B cell (primary cell): ENCODE measurements at regions not wholly inside any gene's neighbourhood (a gene's known extent, or its start where the extent isn't known, plus 50 kb on each side); places are given as distances from the start of the nearest gene placed in this dataset.

Source experiments
- ATAC-seq: fragments of 200-7000 bp; cut with Tn5 transposase; one replicate; pipeline ENCODE4 v1.10.0; 2021; ENCODE audit warnings: low read depth, mild to moderate bottlenecking, moderate number of reproducible peaks, moderate library complexity
- CTCF ChIA-PET: fragments of 350-600 bp; sonication (Branson Sonifier 250); formaldehyde crosslinking; loops from one replicate; lab custom pipeline; 2021; ENCODE audit warnings: antibody characterized with exemption, inconsistent platforms; lab: Charles Lee
- POLR2A ChIA-PET: fragments of 350-600 bp; sonication (Branson Sonifier 250); formaldehyde crosslinking; loops from one replicate; lab custom pipeline; 2021; ENCODE audit warnings: antibody characterized with exemption; lab: Charles Lee
- DNase-seq: peaks from one replicate; pipeline ENCODE4 v3.0.0; 2013
- H2AFZ ChIP-seq: 2 replicates; pipeline ENCODE4 v1.6.1; 2012; ENCODE audit warnings: mild to moderate bottlenecking, low read depth, low read length; ENCODE audit not compliant: insufficient read depth, poor library complexity, severe bottlenecking
- H3K27ac ChIP-seq, 2 donors: 1 replicate in 1 of 2; 2 replicates in 1 of 2; pipeline ENCODE4 v1.5.1; 2012 to 2013; ENCODE audit warnings: low read length in 2 of 2, mild to moderate bottlenecking in 2 of 2, moderate library complexity in 1 of 2
- H3K27me3 ChIP-seq, 4 experiments: fragments of 200-600 bp in 1 of 4; sonication (generic) in 1 of 4; replicated peaks in 1 of 4; 1 replicate in 2 of 4; 2 replicates in 2 of 4; pipeline versions ENCODE4 v1.6.1 to v1.7.0; 2013 to 2016; ENCODE audit warnings: low read length in 3 of 4, mild to moderate bottlenecking in 2 of 4, mixed read lengths in 1 of 4, moderate library complexity in 1 of 4; ENCODE audit not compliant: insufficient read depth in 4 of 4, control insufficient read depth in 3 of 4; ENCODE audit errors: control extremely low read depth in 1 of 4
- H3K36me3 ChIP-seq, 2 experiments: replicated peaks in 1 of 2; 1 replicate in 1 of 2; 2 replicates in 1 of 2; pipeline versions ENCODE4 v1.6.1 to v1.7.1; 2013; ENCODE audit warnings: low read length in 1 of 2; ENCODE audit not compliant: insufficient read depth in 2 of 2, control insufficient read depth in 1 of 2; ENCODE audit errors: control extremely low read depth in 1 of 2, extremely low read depth in 1 of 2
- H3K4me1 ChIP-seq, 2 donors: fragments of 200-600 bp in 1 of 2; sonication (generic) in 1 of 2; 1 replicate in 1 of 2; 2 replicates in 1 of 2; pipeline versions ENCODE4 v1.5.1 to v1.6.1; 2013 to 2017; ENCODE audit warnings: low read length in 2 of 2; ENCODE audit not compliant: control insufficient read depth in 2 of 2, insufficient read depth in 2 of 2
- H3K4me2 ChIP-seq: replicated peaks from 2 replicates; pipeline ENCODE3; 2012; ENCODE audit warnings: mild to moderate bottlenecking, low read depth, low read length; ENCODE audit not compliant: poor library complexity, severe bottlenecking
- H3K4me3 ChIP-seq, 5 experiments: fragments of 200-600 bp in 1 of 5; sonication (generic) in 1 of 5; 1 replicate in 3 of 5; 2 replicates in 2 of 5; pipeline versions ENCODE4 v1.5.1 to v1.7.0; 2011 to 2016; ENCODE audit warnings: low read length in 4 of 5, mild to moderate bottlenecking in 4 of 5, low read depth in 2 of 5, control low read depth in 1 of 5, moderate library complexity in 1 of 5; ENCODE audit not compliant: insufficient read depth in 1 of 5; ENCODE audit errors: control extremely low read depth in 1 of 5, extremely low read depth in 1 of 5
- H3K79me2 ChIP-seq: fragments of 200-600 bp; sonication (generic); one replicate; pipeline ENCODE4 v1.6.0; 2016; ENCODE audit warnings: low read length; ENCODE audit not compliant: control insufficient read depth, insufficient read depth
- H3K9ac ChIP-seq: fragments of 200-600 bp; sonication (generic); 2 replicates; pipeline ENCODE4 v1.6.1; 2017; ENCODE audit warnings: mild to moderate bottlenecking, low read length, moderate library complexity
- H3K9me3 ChIP-seq, 3 donors: one replicate each; pipeline versions ENCODE4 v1.6.1 to v1.7.1; 2013; ENCODE audit warnings: low read length in 2 of 3; ENCODE audit not compliant: control insufficient read depth in 2 of 3, insufficient read depth in 1 of 3; ENCODE audit errors: control extremely low read depth in 1 of 3
- H4K20me1 ChIP-seq: 2 replicates; pipeline ENCODE4 v1.6.0; 2012; ENCODE audit warnings: mild to moderate bottlenecking, low read length; ENCODE audit not compliant: insufficient read depth, control insufficient read depth, poor library complexity, severe bottlenecking
- H3K27ac Mint-ChIP-seq: one replicate; pipeline ENCODE4 v1.8.0; 2021; ENCODE audit warnings: mixed read lengths
- H3K27me3 Mint-ChIP-seq: one replicate; pipeline ENCODE4 v1.8.0; 2021; ENCODE audit warnings: mixed read lengths
- H3K4me1 Mint-ChIP-seq: one replicate; pipeline ENCODE4 v1.8.0; 2021; ENCODE audit warnings: mixed read lengths
- H3K4me3 Mint-ChIP-seq: one replicate; pipeline ENCODE4 v1.8.0; 2021; ENCODE audit warnings: mixed read lengths
- H3K9me3 Mint-ChIP-seq: one replicate; pipeline ENCODE4 v1.8.0; 2022; ENCODE audit warnings: mixed read lengths; ENCODE audit not compliant: insufficient read depth
- CTCF ChIP-seq: fragments of 200-600 bp; IDR thresholded peaks from one replicate; pipeline ENCODE4 v1.8.0; 2022; ENCODE audit warnings: antibody characterized with exemption, mild to moderate bottlenecking
- EZH2 ChIP-seq: IDR thresholded peaks from 2 replicates; pipeline ENCODE4 v1.6.1; 2012; ENCODE audit warnings: borderline replicate concordance, low read depth, mild to moderate bottlenecking, moderate library complexity, low read length; ENCODE audit not compliant: insufficient read depth, poor library complexity, severe bottlenecking
- WGBS: methylation state at CpG from one replicate; pipeline ENCODE4 v1.1.5; 2013; ENCODE audit warnings: missing lambda C conversion rate; ENCODE audit not compliant: insufficient coverage; 5-methylcytosine and 5-hydroxymethylcytosine counted together
- intact Hi-C: fragments of 100-400 bp; cut with micrococcal nuclease; formaldehyde crosslinking; loops from one replicate; pipeline ENCODE4 v1.10.0; 2022

GRCh38 chr12:43277651-43278540 is 274.1 kb downstream of the ADAMTS20 start:
- WGBS, result 46% methylated on average over 3 of the region's 7 CpGs
- intact Hi-C loops, result loop anchor here (5.0 kb wide), 1 partner anchor 811 kb away; no protein-coding TSS in a partner anchor
- no peak for TF ChIP-seq CTCF
- TF ChIP-seq EZH2, result no peak
- ChIA-PET CTCF (no interaction called here), POLR2A (no interaction called here)
- no peak overlapping the region for H3K9ac ChIP-seq
- Mint-ChIP-seq H3K27ac (no peak overlapping the region), H3K4me3 (no peak overlapping the region), H3K9me3 (peaks cover 4% of the 10 kb centered on the region), H3K4me1 (peaks cover 42% of the 10 kb centered on the region), H3K27me3 (no peaks in the 10 kb centered on the region)
- peak; percentile 45 for ATAC-seq
- no peak overlapping the region for H2AFZ ChIP-seq
- H3K4me1 ChIP-seq, result peaks cover 18 to 21% of the 10 kb centered on the region in 2 donors
- no peaks in the 10 kb centered on the region for H3K27me3 ChIP-seq
- no peak overlapping the region for H3K4me3 ChIP-seq
- H3K4me2 ChIP-seq, result peak overlapping the region; percentile 46
- no peaks in the 10 kb centered on the region for H4K20me1 ChIP-seq
- H3K79me2 ChIP-seq, result no peaks in the 10 kb centered on the region
- H3K27ac ChIP-seq, result peak overlapping the region in 1 of 2 donors; percentile 27
- no peaks in the 10 kb centered on the region for H3K9me3 ChIP-seq
- H3K36me3 ChIP-seq, result no peaks in the 10 kb centered on the region
- DNase-seq, result peak; percentile 47

GRCh38 chr12:43273467-43273866 is 278.5 kb downstream of the ADAMTS20 start:
- H3K79me2 ChIP-seq, result no peaks in the 10 kb centered on the region
- Mint-ChIP-seq H3K9me3 (peaks cover 4% of the 10 kb centered on the region), H3K4me1 (peaks cover 50% of the 10 kb centered on the region), H3K4me3 (no peak overlapping the region), H3K27ac (no peak overlapping the region), H3K27me3 (no peaks in the 10 kb centered on the region)
- WGBS, result no CpG with 5 or more reads among the region's 2 CpGs
- intact Hi-C loops, result no loop called here
- H3K9me3 ChIP-seq, result no peaks in the 10 kb centered on the region
- H3K9ac ChIP-seq, result no peak overlapping the region
- no peak overlapping the region for H2AFZ ChIP-seq
- TF ChIP-seq CTCF (no peak), EZH2 (no peak)
- no peak overlapping the region for H3K27ac ChIP-seq
- H4K20me1 ChIP-seq, result no peaks in the 10 kb centered on the region
- H3K4me3 ChIP-seq, result no peak overlapping the region
- no peaks in the 10 kb centered on the region for H3K27me3 ChIP-seq
- ChIA-PET POLR2A (no interaction called here), CTCF (no interaction called here)
- H3K4me2 ChIP-seq, result no peak overlapping the region
- H3K4me1 ChIP-seq, result peaks cover 18 to 20% of the 10 kb centered on the region in 2 donors
- H3K36me3 ChIP-seq, result no peaks in the 10 kb centered on the region
- ATAC-seq (no peak), DNase-seq (no peak)
